Lung (tissue), 11 donors: ENCODE measurements at regions not wholly inside any gene's neighbourhood (a gene's known extent, or its start where the extent isn't known, plus 50 kb on each side); places are given as distances from the start of the nearest gene placed in this dataset.

ENCODE experiments used
- ATAC-seq: fragments of 200-7000 bp; cut with Tn5 transposase; one replicate; pipeline ENCODE4 v1.9.1; 2020; ENCODE audit warnings: moderate number of reproducible peaks; ENCODE audit not compliant: insufficient read depth, low FRiP score
- DNase-seq, 3 donors: peaks; one replicate each; pipeline ENCODE4 v3.0.0-alpha.2; 2013 to 2017
- H3K27ac ChIP-seq, 2 donors: one replicate each; pipeline ENCODE4 v1.5.1; 2013; ENCODE audit warnings: mild to moderate bottlenecking in 2 of 2, moderate library complexity in 2 of 2, control low read depth in 1 of 2, inconsistent platforms in 1 of 2, low read depth in 1 of 2, low read length in 1 of 2
- H3K27me3 ChIP-seq, 3 donors: one replicate each; pipeline ENCODE4 v1.5.1; 2013; ENCODE audit warnings: low read length in 2 of 3; ENCODE audit not compliant: control insufficient read depth in 3 of 3, insufficient read depth in 3 of 3
- H3K36me3 ChIP-seq, 4 donors: one replicate each; pipeline ENCODE4 v1.5.1; 2013; ENCODE audit warnings: low read length in 4 of 4, mild to moderate bottlenecking in 1 of 4, moderate library complexity in 1 of 4; ENCODE audit not compliant: control insufficient read depth in 4 of 4, insufficient read depth in 4 of 4
- H3K4me1 ChIP-seq, 5 donors: one replicate each; pipeline ENCODE4 v1.5.1; 2013; ENCODE audit warnings: low read length in 5 of 5, mild to moderate bottlenecking in 2 of 5, moderate library complexity in 1 of 5; ENCODE audit not compliant: control insufficient read depth in 5 of 5, insufficient read depth in 5 of 5
- H3K4me3 ChIP-seq: one replicate; pipeline ENCODE4 v1.5.1; 2013; ENCODE audit warnings: mild to moderate bottlenecking, control low read depth, moderate library complexity
- H3K9ac ChIP-seq, 2 donors: one replicate each; pipeline ENCODE4 v1.5.1; 2013; ENCODE audit warnings: low read length in 2 of 2, control low read depth in 1 of 2; ENCODE audit not compliant: insufficient read depth in 1 of 2
- H3K9me3 ChIP-seq, 4 donors: one replicate each; pipeline ENCODE4 v1.5.1; 2013; ENCODE audit warnings: low read length in 3 of 4, mild to moderate bottlenecking in 1 of 4, moderate library complexity in 1 of 4; ENCODE audit not compliant: control insufficient read depth in 4 of 4, insufficient read depth in 3 of 4
- WGBS, 2 donors: extraction: QIAGEN DNeasy Blood & Tissue Kit; methylation state at CpG; one replicate each; pipeline ENCODE4 v1.1.7; 2013; 5-methylcytosine and 5-hydroxymethylcytosine counted together
- TF ChIP-seq, protein P1 (sequence below): IDR thresholded peaks from 2 replicates; pipeline ENCODE4 v1.5.1; 2012; ENCODE audit warnings: mild to moderate bottlenecking; ENCODE audit errors: control extremely low read depth, extremely low read depth
- donor health status: control.
- donor health status: control.
- donor health status: Bipolar disorder and iron deficiency.
- donor health status: healthy.
- donor health status: DM: yes; HTN: yes; CAD: no.

DNA sequence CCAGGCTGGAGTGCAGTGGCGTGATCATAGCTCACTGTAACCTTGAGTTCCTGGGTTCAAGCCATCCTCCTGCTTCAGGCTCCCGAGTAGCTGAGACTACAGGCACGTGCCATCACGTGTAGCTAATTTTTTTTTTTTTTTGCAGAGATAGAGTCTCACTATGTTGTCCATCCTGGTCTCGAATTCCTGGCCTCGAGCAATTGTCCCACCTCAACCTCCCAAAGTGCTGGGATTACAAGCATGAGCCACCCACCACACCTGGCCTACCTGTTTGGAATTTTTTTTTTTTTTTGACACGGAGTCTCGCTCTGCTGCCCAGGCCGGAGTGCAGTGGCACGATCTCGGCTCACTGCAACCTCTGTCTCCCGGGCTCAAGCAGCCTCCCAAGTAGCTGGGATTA is 117.1 kb upstream of the PARD3 start:
- TF ChIP-seq, protein P1, sequence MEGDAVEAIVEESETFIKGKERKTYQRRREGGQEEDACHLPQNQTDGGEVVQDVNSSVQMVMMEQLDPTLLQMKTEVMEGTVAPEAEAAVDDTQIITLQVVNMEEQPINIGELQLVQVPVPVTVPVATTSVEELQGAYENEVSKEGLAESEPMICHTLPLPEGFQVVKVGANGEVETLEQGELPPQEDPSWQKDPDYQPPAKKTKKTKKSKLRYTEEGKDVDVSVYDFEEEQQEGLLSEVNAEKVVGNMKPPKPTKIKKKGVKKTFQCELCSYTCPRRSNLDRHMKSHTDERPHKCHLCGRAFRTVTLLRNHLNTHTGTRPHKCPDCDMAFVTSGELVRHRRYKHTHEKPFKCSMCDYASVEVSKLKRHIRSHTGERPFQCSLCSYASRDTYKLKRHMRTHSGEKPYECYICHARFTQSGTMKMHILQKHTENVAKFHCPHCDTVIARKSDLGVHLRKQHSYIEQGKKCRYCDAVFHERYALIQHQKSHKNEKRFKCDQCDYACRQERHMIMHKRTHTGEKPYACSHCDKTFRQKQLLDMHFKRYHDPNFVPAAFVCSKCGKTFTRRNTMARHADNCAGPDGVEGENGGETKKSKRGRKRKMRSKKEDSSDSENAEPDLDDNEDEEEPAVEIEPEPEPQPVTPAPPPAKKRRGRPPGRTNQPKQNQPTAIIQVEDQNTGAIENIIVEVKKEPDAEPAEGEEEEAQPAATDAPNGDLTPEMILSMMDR, result no peak
- no peak overlapping the region for H3K4me3 ChIP-seq
- DNase-seq, result no peak
- WGBS, 2 donors, result 94 to 95% methylated on average over 12 of the region's 12 CpGs
- no peaks in the 10 kb centered on the region for H3K27me3 ChIP-seq
- peaks cover 0 to 4% (median 0%) of the 10 kb centered on the region in 5 donors for H3K4me1 ChIP-seq
- H3K9me3 ChIP-seq, result no peaks in the 10 kb centered on the region
- H3K9ac ChIP-seq, result no peak overlapping the region
- H3K36me3 ChIP-seq, result no peaks in the 10 kb centered on the region
- no peak overlapping the region for H3K27ac ChIP-seq
- no peak for ATAC-seq

DNA sequence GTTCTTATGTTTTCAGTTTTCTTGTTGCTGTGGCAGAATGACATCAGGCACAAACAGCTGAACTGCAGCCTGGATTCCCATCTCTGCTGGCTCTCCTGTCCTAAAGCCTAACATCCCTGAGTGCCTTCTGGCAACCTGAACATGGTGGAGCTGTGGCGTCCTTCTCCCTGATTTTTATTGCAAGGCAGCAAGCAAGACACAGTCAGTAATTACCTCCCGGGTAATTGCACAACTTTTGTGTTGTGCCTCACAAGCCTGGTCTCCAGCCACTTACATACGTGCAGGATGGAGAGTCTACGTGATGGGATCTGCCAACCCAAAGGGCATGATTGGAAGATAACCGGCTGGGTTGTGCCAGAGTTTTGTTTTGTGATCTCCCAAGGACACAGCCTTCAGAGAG is 116.1 kb upstream of the PARD3 start:
- Histone ChIP-seq H3K9ac (no peak overlapping the region), H3K4me3 (no peak overlapping the region), H3K27me3 (no peaks in the 10 kb centered on the region), H3K27ac (no peak overlapping the region), H3K9me3 (no peaks in the 10 kb centered on the region), H3K36me3 (no peaks in the 10 kb centered on the region), H3K4me1 (peaks cover 0 to 4% (median 0%) of the 10 kb centered on the region in 5 donors)
- ATAC-seq, result no peak
- TF ChIP-seq, protein P1, result no peak
- DNase-seq, result no peak
- WGBS, 2 donors, result 82 to 86% methylated on average over 5 of the region's 5 CpGs

DNA sequence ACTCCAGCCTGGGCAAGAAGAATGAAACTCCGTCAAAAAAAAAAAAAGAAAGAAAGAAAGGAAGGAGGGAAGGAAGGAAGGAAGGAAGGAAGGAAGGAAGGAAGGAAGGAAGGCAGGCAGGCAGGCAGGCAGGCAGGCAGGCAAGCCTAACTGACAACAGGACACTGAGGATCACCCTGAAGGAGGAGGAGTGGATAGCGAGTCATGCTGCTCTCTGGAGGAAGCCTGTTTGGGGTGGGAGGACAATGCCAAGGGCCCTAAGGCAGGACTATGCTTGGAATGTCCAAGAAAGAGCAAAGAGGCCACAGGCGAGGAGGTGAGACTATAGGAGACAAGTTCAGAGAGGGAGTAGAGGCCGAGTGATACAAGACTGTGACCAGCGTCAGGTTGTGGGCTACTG is 107.0 kb upstream of the PARD3 start:
- Histone ChIP-seq H3K36me3 (no peaks in the 10 kb centered on the region), H3K4me1 (peaks cover 0 to 2% (median 0%) of the 10 kb centered on the region in 5 donors), H3K9me3 (peaks cover 0 to 5% (median 0%) of the 10 kb centered on the region in 4 donors), H3K27me3 (peaks cover 0 to 10% (median 0%) of the 10 kb centered on the region in 3 donors), H3K27ac (no peak overlapping the region), H3K4me3 (no peak overlapping the region), H3K9ac (no peak overlapping the region)
- 86 to 95% methylated on average over 5 of the region's 5 CpGs for WGBS, 2 donors
- DNase-seq (no peak), ATAC-seq (no peak)
- TF ChIP-seq, protein P1, result no peak

DNA sequence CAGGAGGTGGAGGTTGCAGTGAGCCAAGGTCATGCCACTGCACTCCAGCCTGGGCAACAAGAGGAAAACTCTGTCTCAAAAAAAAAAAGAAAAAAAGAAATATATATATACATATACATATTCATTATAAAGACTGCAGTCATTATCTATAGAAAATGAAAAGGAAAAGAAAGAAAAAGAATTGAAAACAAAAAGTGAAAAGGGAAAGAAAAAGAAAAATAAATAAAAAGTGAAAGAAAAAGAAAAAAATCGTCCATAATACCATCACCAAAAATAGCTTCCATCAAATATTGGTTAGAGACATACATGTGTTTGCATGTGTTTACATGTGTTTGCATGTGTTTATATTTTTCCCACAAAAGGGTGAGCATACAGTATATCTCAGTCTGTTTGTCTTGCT is 105.5 kb upstream of the PARD3 start:
- DNase-seq (no peak), ATAC-seq (no peak)
- Histone ChIP-seq H3K4me3 (no peak overlapping the region), H3K9me3 (peaks cover 0 to 5% (median 0%) of the 10 kb centered on the region in 4 donors), H3K27me3 (peaks cover 0 to 10% (median 0%) of the 10 kb centered on the region in 3 donors), H3K36me3 (no peaks in the 10 kb centered on the region), H3K4me1 (peaks cover 0 to 2% (median 0%) of the 10 kb centered on the region in 5 donors), H3K27ac (no peak overlapping the region), H3K9ac (no peak overlapping the region)
- WGBS, 2 donors, result 84 to 86% methylated on average over 1 of the region's 1 CpG
- TF ChIP-seq, protein P1, result no peak
